GM21786 (cell line): ENCODE measurements at regions not wholly inside any gene's neighbourhood (a gene's known extent, or its start where the extent isn't known, plus 50 kb on each side); places are given as distances from the start of the nearest gene placed in this dataset.
A peak's percentile ranks its signal among the peaks of the same experiment; 100 is the strongest.

ENCODE experiments used
- ATAC-seq: cut with Tn5 transposase; IDR thresholded peaks from one replicate; pipeline ENCODE4 v1.9.1; 2021; ENCODE audit not compliant: unreplicated experiment

DNA sequence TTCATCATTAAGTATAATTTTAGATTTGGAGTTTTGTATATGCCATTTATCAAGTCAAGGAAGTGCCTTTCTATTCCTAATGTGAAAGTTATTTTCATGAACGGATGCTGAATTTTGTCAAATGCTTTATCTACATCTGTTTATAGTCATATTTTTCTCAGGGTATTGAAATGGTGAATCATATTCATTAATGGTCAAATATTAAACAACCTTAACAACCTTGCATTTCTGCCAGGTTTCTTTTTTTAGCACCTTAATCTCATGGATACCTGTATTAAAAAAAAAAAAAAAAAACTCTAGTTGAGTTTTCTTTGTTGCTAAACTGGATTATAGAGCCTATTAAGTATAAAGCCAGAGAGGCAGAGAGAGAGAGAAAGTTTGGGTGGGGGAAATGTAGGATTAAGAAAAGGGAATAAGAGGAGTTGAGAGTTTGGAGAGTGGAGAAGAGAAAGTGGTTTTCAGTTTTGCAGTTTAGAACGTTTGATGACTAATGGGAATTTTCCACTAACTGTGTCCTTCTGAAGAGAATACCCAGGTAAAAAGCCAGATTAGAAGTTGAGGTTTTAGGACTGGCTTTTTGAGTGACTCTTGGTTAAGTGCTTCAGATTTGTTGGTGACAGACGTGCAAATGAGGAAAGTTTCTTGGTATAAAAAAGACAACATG, 305.0 kb downstream of the HLX start:
- ATAC-seq: no peak

DNA sequence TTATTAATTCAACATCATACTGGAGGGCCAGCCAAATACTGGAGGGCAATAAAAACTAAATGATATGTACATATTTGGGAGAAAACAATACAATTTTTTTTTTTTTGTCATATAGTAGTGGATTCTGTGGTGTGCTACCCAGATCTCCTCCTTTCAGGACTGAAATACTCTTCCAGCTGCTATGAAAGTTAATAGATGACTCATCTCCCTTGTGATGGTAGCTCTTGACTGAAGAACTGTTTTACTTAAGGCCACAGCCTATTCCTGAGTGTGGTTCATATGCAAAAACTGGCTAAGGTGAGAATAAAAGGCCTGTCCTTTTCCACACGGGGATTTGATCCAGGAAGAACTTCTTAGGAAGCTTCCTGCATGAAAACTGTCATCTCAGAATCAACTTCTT, 307.9 kb downstream of the HLX start:
- no peak for ATAC-seq

DNA sequence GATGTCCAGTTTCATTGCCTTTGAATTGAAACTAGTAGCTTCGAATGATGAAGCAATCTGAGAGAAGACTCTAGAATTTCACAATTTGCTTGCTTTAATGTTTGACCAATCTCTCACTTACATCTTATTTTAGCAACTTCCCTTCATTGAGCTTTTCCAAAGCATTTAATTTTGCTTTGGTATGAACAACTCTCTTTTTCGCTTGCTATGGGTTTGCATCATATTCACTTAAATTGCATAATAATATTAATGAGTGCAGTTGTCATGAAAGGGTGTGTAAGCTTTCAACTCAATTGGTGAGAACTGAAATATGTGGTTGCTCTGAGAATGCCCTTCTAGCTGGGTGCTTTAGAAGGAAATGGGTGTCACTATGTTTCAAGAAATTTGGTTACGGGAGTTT, 309.2 kb downstream of the HLX start:
- no peak for ATAC-seq

DNA sequence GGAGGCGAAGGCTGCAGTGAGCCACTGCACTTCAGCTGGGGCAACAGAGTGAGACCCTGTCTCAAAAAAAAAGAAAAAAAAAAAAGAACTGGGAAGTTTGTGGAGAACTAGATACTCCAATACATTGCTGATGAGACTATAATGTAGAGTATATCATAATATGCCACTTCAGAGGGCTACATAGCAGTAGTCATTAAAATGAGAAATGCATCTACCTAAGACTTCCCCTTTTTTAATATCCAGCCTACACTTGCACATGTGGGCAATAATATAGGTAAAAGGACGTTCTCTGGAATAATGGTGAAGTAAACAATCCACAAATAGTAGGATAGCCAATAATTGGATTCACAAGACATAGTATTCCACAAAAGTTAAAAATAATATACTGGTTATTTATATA, 311.0 kb downstream of the HLX start:
- no peak for ATAC-seq

DNA sequence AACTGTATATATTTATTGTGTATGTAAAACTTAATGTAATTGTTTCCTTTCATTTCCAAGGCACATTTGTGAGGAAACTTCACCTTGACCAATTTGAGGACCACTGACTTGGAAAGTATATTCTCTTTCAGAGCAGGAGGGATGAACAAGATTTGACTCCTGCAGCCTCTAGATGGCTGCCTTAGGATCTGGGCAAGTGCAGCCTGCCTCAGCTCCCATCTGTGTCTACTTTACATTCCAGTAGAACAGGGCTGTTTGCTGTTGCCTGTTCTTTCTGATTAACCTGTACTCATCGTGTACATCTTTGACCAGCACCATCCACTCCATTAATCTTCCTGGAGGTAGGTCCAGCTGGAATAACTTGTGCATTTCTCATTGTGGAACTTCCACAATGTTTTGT, 312.8 kb downstream of the HLX start:
- no peak for ATAC-seq

DNA sequence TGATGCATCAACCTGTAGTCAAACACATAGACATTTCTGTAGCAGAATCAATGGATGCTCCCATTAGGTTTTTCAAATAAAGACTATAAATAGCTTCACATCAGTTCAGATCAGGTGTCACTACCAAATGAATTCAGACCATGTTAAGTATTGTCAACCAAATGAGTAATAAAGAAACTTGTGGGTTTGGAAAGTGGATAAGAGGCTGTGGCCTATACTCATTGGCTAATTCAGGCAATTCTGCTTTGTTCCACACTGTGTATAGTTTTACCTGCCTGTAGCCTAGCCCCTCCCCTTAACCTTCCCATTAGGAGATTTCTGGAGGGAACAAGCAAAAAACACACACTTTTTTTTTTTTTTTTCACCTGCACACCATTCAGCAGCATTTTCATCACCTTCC, 321.2 kb downstream of the HLX start:
- ATAC-seq: no peak

DNA sequence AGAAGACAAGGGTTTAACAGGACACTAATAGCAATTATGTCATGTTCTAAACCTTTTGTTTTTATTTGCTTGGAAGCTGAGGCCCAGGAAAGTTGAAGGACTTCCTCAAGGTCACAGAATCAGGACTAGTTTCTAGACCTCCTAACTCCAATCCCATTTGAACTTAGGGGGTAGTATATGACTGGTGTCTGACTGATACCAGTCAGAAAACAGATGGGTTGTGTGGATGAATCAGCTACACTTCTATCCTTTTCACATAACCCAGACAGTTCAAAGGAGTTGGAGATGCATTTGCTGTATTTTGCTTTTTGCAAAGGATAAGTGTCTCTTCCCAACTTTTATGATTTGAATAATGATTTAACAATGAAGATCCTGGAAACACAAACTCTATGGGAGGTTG, 322.5 kb downstream of the HLX start:
- no peak for ATAC-seq

DNA sequence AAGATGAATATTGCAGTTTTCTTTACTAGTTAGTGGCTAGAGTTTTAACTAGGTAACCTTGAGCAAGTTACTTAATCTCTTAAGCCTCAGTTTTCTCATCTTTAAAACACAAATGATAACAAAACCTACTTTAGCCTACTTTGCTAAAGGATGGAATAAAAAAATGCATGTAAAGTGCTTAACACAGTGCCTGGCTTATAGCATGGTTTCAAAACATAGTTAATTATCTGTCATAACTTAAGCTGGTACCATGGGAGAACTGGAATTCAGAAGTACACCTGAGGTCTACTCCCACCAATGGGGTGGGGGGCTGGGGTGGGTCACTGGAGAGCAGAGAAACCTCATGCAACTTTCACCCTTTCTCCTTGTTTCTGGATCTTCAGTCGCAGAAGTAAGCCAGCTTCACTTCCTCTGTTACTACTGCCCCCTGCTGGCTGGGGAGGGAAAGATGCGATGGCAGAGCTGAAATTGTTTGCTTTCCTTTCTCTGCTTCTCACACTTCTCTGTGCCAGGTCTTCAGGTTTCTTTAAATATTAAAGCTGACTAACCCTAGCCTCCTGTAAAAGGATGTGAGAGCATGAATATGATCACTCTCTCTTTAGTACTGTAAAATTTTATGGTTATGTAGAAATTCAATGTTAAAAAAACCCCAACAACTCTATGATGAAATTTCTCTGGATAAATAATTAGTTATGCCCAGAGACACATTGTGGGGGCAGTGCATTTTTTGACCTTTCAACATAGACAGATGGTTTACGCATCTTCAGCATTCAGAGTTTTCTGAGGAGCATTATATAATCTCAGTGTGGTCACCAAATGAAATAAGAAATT, 324.2 kb downstream of the HLX start:
- peak; percentile 78 for ATAC-seq

DNA sequence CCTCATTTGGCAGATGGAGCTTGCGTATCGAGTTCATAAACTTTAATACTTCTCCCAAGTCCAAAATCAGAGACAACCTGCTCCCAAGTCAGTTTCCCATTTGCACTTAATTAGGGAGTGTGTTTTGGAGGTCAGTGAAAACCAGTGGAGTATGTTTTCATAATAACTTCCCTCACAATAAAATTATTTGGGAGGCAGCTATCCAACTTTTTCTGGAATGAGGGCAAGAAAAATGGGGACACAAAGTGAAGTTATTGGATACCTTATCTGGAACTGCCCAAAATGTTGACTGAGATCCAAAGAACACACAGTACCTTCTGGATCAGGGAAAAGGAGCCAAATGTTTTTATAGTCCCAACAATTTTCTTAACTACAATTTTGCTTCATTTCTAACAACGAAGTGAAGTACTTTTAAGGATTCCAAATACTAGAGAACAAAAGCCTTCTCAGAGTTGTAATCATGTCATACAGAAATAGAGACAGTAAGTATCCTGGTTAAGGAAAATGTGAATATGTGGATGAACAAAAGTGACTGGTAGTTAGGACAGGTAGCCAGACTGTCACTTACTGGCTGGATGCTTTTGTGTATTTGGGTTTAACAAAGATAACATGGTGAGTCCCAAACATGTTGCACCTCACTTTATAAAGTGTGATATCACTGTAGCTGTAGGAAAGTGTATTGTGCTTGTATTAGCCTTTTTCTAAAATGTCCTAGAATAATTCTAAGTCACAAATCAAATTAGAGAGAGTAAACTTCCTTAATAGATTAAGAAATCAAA, 325.0 kb downstream of the HLX start:
- no peak for ATAC-seq

DNA sequence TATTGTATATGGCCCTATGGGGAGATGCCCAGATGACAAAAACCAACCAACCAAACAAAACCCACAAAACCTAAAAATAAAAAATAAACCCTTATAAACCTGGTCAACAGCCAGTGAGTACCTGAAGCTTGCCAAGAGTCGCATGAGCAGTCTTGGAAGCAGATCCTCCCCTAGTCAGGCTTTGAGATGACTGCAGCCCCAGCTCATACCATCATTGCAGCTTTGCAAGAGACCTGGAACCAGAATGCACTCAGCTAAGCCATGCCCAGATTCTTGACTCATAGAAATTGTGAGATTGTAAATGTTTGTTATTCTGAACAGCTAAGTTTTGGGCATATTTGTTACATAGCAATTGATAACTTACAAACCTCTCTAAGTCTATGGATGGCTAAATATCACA, 326.8 kb downstream of the HLX start:
- ATAC-seq: no peak

DNA sequence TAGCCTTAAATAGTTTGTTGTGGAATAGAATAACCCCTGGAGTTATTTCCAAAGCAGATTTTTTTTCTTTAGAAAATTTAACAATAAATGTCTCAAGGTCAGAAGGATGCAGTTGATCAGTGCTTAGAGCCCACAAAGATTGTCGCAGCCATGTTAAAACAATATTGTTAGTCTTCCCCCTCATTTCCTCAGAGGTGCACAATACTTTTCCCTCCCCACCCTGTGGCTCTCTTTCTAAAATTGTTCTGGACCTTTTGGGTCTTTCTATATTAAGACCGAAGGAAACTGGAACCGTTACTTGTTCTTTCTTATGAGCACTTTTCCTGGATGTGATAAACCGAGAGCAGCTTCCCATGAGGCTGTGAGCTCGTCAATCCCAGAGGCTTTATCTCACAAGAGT, 333.7 kb downstream of the HLX start:
- ATAC-seq: no peak

DNA sequence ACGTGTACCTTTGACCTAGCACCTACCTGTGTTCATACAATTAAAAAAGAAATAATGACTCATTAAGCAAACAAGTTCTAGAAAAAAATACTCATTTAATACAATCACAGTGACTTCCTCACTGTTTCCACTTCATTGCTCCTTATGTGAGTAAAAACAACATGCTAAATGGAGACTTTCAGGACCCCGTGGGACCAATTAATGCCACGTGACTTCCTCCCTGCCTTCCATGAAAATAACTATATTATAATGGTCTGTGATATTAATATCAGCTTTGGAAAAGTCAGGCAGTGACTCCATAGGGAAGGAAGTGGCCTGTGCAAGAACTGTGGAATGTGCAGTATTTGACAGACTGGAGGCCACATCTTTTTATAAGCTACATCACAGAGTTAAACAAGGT, 337.8 kb downstream of the HLX start:
- ATAC-seq: no peak

DNA sequence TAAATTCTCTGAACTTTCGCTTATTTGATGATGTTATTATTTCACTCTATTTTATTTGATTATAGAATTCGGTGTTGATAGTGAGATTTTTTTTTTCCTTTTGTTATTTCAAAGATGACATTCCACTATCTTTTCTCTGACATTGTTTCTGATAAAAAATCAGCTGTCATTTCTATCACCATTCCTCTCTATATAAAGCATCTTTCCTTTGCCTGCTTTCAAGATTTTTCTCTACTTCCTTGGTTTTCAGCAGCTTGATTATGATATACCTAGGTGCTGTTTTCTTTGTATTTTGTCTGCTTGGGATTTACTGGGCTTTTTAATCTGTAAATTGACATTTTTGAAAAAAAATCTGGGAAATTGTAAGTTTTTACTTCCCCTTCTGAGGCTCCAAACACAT, 344.0 kb downstream of the HLX start:
- ATAC-seq: no peak

DNA sequence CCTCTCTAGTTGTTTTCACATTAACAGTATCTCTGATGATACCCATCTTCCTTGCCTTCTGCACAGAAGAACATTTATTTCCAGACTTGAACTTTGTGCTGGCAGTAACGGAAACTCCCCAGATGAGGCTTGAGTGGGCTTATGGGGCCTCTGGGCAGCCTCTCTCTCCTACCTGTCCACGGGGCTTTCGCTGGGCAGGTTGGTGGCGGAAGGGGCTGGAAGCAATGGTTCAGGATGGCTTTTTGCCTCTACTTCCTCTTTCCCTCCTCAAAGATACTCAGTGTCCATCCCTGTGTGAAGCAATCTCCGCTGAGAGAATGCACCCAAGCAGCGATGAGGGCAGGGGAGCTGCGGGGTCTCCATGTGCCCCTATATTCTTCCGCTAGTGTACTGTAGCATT, 348.2 kb downstream of the HLX start:
- no peak for ATAC-seq

DNA sequence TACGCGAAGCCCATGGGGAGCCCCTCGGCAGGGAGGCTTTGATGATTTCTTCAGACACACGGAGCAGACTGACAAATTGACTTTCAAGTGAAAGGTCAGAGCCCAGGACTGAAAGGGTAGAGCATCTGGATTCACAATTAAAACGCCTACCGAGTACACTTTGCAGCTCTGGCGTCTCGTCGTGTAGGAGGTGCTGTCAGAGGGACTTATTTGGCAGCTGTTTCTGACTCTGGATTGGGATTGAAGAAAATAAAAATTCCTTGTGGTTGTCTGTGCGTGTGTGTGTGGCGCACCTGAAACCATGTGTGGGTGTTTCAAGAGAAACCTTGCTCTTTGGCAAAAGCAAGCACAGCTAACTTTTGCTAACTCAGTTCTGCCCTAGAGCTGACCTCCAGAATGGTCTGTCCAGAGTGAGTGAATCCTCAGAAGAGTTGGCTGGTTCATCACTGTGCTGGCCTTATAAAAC, 348.7 kb downstream of the HLX start:
- ATAC-seq: no peak

DNA sequence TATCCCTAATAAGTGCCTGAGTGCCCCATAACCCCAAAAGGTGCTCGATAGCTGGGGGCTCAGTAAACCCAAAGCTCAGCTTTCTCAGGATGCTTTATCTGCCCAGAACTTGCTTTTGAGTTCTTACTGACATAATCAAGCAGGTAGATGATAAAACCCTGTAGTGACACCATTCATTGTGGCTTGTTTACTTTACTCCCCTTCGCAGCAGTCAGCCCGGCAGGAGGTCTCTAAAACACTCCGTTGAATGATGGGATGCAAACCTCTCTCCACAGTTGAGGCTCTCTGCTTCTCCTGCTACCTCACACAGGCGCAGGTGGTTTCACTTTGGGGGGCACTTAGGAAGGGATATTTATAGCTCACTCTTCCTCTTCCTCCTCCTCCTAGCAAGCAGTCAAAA, 349.4 kb downstream of the HLX start:
- no peak for ATAC-seq

DNA sequence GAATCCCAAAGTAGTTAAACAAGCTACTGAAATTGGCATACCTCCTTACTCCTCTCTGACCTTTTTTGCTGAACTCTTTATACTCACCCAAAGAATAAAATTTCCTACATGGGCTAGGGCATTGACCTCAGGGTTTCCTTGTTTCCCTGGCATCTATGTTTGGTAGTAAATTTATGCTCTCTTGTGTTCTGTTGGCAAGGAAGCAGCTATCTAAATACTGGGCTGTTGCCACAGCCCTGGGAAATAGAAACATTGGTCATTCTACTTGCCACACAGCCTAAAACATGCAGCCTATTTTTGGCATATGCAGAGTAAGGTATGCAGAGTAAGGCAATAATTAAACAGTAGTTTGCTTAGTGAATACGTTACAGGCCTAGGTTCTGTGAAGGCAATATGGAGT, 351.4 kb downstream of the HLX start:
- no peak for ATAC-seq

DNA sequence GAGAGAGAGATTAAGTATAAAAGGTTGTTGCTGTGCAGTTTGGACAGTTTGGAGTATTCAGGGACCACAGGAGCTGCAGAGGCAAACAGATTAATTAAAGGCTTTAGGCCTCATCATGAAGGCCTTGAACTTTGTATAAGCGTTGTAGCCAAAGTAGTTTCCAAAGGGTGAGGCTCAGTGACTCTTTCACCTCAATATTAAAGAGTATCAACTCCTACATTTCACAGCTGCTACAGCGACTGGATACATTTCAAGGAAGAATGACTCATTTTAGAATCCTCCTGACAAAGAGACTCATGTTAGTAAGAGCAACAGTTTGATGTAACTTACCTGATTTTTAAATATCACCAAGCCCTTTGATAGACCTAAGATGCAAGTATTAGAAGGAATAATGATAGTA, 355.5 kb downstream of the HLX start:
- no peak for ATAC-seq

DNA sequence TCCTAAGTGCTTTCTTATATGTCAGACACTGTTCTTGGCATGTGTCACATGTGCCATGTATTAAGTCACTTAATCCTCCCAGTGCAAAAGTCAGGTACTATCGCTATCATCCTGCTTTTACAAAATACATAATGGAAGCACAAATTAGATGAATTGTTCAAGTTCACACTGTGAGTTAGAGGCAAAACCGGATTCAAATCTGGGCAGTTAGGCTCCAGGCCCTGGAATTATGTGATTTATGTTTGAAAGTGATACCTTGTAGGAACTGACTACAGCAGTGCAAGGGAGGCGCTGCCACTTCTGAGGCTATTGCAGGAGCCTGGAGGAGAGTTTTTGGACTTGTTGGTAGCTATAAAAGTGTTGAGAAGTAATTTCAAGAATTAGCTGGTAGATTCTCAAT, 358.3 kb downstream of the HLX start:
- ATAC-seq: no peak

DNA sequence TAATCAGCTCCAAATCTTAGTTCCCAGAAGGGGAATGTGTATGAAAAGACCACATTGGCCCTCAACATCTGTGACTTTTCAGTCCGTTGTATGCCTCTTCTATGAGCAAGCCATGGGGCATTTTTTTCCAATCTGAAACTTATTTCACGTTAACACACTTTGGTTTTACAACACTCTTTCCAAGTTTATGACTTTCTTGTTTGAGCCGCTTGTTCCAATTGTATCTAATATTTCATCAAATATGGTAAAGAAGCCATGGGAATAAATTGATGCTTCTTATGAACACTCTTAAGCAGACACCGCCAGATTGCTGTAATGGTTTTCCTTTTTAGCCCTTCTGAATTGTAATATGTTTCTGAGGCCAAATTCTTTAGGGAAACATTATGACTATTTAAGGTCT, 359.9 kb downstream of the HLX start:
- ATAC-seq: no peak

DNA sequence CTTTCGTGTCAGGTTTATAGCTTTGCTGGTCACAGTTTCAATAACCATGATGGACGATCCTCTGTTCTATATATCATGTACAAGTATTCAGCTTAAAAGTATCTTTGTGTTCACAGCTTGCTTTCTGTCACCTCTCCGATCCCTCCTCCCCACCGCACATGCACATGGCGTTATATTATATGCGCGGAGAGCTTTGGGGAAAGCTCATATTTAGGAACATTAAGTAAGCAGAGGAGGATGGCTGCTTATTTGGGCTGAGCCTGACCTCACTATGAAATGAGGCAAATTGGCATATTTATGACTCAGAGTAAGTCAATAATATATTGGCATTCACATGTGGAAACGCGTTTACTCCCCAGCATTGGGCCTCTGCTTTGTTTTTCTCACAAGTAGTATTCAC, 360.5 kb downstream of the HLX start:
- no peak for ATAC-seq

DNA sequence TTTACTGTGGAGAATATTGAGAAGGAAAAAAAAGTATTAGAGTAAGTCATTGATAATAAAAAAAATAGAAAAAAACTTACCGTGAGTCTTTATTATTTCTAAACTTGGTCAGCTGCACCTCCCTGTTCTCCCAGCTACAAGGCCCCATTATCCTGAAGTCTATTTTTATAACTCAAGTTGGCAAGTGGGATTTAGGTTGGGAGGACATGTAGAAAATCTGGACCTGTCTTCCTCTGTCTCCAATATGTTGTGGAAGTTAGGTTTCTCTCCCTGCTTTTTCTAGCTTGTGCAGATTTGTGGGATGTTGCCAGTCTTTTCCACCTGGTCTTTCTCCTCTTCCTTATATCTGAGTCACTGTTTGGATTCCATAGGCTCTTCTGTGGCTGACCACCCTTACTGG, 361.4 kb downstream of the HLX start:
- ATAC-seq: no peak
